ENCODE measurements at regions not wholly inside any gene's neighbourhood (a gene's known extent, or its start where the extent isn't known, plus 50 kb on each side); places are given as distances from the start of the nearest gene placed in this dataset.
"Not testable (repeated sequence)": the region's sequence is repeated elsewhere in the genome, so short reads cannot be mapped to it uniquely, and the experiment has no call there.

- not testable (repeated sequence) for DNase-seq (ENCODE audit: low read depth in 2 of 2)
These were observed 222.7 kb upstream of the SEMA3C start for GRCh38 chr7:81141257-81142205.

GRCh38 chr7:81140775-81141174 lies 221.9 kb upstream of the SEMA3C start:
- no peak for DNase-seq (ENCODE audit: low read depth in 2 of 2)

GRCh38 chr7:81140252-81140651 lies 221.4 kb upstream of the SEMA3C start:
- DNase-seq (ENCODE audit: low read depth in 2 of 2) = no peak

GRCh38 chr7:81138870-81139269 lies 220.0 kb upstream of the SEMA3C start:
- DNase-seq (ENCODE audit: low read depth in 2 of 2) = no peak

- DNase-seq (ENCODE audit: low read depth in 2 of 2) = no peak
These were observed 216.5 kb upstream of the SEMA3C start for GRCh38 chr7:81135324-81135723.

- DNase-seq (ENCODE audit: low read depth in 2 of 2) = no peak
These were observed 209.2 kb upstream of the SEMA3C start for GRCh38 chr7:81128011-81128410.

GRCh38 chr7:81120803-81121202 lies 202.0 kb upstream of the SEMA3C start:
- no peak for DNase-seq (ENCODE audit: low read depth in 2 of 2)

- no peak for DNase-seq (ENCODE audit: low read depth in 2 of 2)
These were observed 201.3 kb upstream of the SEMA3C start for GRCh38 chr7:81120111-81120510.

GRCh38 chr7:81114633-81115032 lies 195.8 kb upstream of the SEMA3C start:
- DNase-seq (ENCODE audit: low read depth in 2 of 2) = no peak

GRCh38 chr7:81112731-81113130 lies 193.9 kb upstream of the SEMA3C start:
- no peak for DNase-seq (ENCODE audit: low read depth in 2 of 2)

- no peak for DNase-seq (ENCODE audit: low read depth in 2 of 2)
These were observed 193.1 kb upstream of the SEMA3C start for GRCh38 chr7:81111781-81112540.

- DNase-seq (ENCODE audit: low read depth in 2 of 2) = no peak
These were observed 192.5 kb upstream of the SEMA3C start for GRCh38 chr7:81111358-81111757.

- no peak for DNase-seq (ENCODE audit: low read depth in 2 of 2)
These were observed 191.8 kb upstream of the SEMA3C start for GRCh38 chr7:81110673-81111072.

GRCh38 chr7:81098213-81098612 lies 179.4 kb upstream of the SEMA3C start:
- DNase-seq (ENCODE audit: low read depth in 2 of 2) = no peak

GRCh38 chr7:81094952-81095351 lies 176.1 kb upstream of the SEMA3C start:
- DNase-seq (ENCODE audit: low read depth in 2 of 2) = no peak

GRCh38 chr7:81081616-81082015 lies 162.8 kb upstream of the SEMA3C start:
- DNase-seq (ENCODE audit: low read depth in 2 of 2) = no peak

- no peak for DNase-seq (ENCODE audit: low read depth in 2 of 2)
These were observed 161.7 kb upstream of the SEMA3C start for GRCh38 chr7:81080553-81080952.

- DNase-seq (ENCODE audit: low read depth in 2 of 2) = no peak
These were observed 160.9 kb upstream of the SEMA3C start for GRCh38 chr7:81079746-81080145.

GRCh38 chr7:81075150-81075549 lies 156.3 kb upstream of the SEMA3C start:
- no peak for DNase-seq (ENCODE audit: low read depth in 2 of 2)

- no peak for DNase-seq (ENCODE audit: low read depth in 2 of 2)
These were observed 155.6 kb upstream of the SEMA3C start for GRCh38 chr7:81074406-81074805.

- no peak for DNase-seq (ENCODE audit: low read depth in 2 of 2)
These were observed 155.0 kb upstream of the SEMA3C start for GRCh38 chr7:81073931-81074251.

- DNase-seq (ENCODE audit: low read depth in 2 of 2) = no peak
These were observed 152.1 kb upstream of the SEMA3C start for GRCh38 chr7:81070956-81071355.

- DNase-seq (ENCODE audit: low read depth in 2 of 2) = no peak
These were observed 147.9 kb upstream of the SEMA3C start for GRCh38 chr7:81066797-81067196.
